NB4 (cell line): ENCODE measurements at regions not wholly inside any gene's neighbourhood (a gene's known extent, or its start where the extent isn't known, plus 50 kb on each side); places are given as distances from the start of the nearest gene placed in this dataset.

Experiments
- MAX ChIP-seq: IDR thresholded peaks from 2 replicates; pipeline ENCODE4 v1.6.1; 2011; ENCODE audit warnings: low read depth, low read length
- MYC ChIP-seq: IDR thresholded peaks from 2 replicates; pipeline ENCODE4 v1.6.1; 2011; ENCODE audit warnings: low read depth, low read length
- TF ChIP-seq, protein P1 (sequence below): IDR thresholded peaks from one replicate; pipeline ENCODE4 v1.5.1; 2012; ENCODE audit warnings: low read depth, low read length

GRCh38 chr17:34762078-34762477 is 182.7 kb downstream of the TMEM132E start:
- TF ChIP-seq MYC (no peak), MAX (no peak)
- TF ChIP-seq, protein P1, sequence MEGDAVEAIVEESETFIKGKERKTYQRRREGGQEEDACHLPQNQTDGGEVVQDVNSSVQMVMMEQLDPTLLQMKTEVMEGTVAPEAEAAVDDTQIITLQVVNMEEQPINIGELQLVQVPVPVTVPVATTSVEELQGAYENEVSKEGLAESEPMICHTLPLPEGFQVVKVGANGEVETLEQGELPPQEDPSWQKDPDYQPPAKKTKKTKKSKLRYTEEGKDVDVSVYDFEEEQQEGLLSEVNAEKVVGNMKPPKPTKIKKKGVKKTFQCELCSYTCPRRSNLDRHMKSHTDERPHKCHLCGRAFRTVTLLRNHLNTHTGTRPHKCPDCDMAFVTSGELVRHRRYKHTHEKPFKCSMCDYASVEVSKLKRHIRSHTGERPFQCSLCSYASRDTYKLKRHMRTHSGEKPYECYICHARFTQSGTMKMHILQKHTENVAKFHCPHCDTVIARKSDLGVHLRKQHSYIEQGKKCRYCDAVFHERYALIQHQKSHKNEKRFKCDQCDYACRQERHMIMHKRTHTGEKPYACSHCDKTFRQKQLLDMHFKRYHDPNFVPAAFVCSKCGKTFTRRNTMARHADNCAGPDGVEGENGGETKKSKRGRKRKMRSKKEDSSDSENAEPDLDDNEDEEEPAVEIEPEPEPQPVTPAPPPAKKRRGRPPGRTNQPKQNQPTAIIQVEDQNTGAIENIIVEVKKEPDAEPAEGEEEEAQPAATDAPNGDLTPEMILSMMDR, result no peak
